ENCODE measurements at regions not wholly inside any gene's neighbourhood (a gene's known extent, or its start where the extent isn't known, plus 50 kb on each side); places are given as distances from the start of the nearest gene placed in this dataset.

DNA sequence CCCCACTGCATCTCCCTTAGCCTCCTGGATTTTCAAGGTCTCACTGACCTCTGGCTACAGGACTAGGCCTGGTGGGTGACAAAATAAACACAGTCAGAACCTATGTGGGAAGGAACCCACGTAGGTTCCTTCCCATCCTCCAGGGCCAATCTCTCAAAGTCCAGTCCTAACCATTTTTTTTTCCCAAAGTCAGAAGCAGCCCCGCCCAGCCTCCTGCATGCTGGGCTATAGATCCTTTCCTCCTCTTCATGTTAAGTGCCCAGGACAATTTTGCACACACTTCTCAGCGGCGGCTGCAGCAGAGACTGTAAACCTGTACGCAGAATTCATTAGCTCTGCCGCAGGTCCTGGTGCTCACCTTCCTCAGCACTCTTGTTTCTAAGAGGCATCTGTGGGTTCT, 285.8 kb downstream of the NPIPA8 start:
- Histone ChIP-seq H3K9ac (ENCODE audit: low read length) (no peak overlapping the region), H3K4me1 (ENCODE audit: control insufficient read depth, insufficient read depth, low read length) (peaks cover 14% of the 10 kb centered on the region), H3K9me3 (ENCODE audit: control insufficient read depth, insufficient read depth, low read depth, low read length) (no peaks in the 10 kb centered on the region), H3K36me3 (ENCODE audit: control insufficient read depth, insufficient read depth, low read length) (no peaks in the 10 kb centered on the region), H3K27ac (ENCODE audit: low read depth, low read length) (no peak overlapping the region), H3K27me3 (ENCODE audit: control insufficient read depth, insufficient read depth, low read length) (0 out of 2 replicates have a peak, but pooled peaks cover 3% of the 10 kb centered on the region), H3K4me3 (ENCODE audit: low read depth, low read length) (no peak overlapping the region)

DNA sequence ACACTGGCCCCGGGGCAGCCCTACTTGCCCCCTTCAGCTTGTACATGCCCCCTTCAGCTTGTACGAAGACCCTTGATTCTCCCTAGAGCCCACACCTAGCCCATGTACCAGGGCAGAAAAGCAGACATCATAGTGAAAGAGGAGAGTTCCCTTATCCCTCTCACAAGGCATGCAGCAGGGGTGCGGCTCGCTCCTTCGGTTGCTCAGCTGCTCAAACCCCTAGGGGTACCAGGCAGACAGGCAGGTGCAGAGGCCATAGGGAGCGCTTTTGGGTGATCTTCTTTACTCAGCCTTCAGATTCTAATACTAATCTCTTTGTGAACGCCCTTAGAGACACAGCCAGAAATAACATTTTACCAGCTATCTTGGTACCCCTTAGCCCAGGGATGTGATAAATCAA, 286.3 kb downstream of the NPIPA8 start:
- H3K9me3 ChIP-seq (ENCODE audit: control insufficient read depth, insufficient read depth, low read depth, low read length), result no peaks in the 10 kb centered on the region
- H3K27me3 ChIP-seq (ENCODE audit: control insufficient read depth, insufficient read depth, low read length), result 0 out of 2 replicates have a peak, but pooled peaks cover 3% of the 10 kb centered on the region
- H3K27ac ChIP-seq (ENCODE audit: low read depth, low read length), result no peak overlapping the region
- H3K36me3 ChIP-seq (ENCODE audit: control insufficient read depth, insufficient read depth, low read length), result no peaks in the 10 kb centered on the region
- H3K4me1 ChIP-seq (ENCODE audit: control insufficient read depth, insufficient read depth, low read length), result peaks cover 14% of the 10 kb centered on the region
- H3K9ac ChIP-seq (ENCODE audit: low read length), result no peak overlapping the region
- H3K4me3 ChIP-seq (ENCODE audit: low read depth, low read length), result no peak overlapping the region

DNA sequence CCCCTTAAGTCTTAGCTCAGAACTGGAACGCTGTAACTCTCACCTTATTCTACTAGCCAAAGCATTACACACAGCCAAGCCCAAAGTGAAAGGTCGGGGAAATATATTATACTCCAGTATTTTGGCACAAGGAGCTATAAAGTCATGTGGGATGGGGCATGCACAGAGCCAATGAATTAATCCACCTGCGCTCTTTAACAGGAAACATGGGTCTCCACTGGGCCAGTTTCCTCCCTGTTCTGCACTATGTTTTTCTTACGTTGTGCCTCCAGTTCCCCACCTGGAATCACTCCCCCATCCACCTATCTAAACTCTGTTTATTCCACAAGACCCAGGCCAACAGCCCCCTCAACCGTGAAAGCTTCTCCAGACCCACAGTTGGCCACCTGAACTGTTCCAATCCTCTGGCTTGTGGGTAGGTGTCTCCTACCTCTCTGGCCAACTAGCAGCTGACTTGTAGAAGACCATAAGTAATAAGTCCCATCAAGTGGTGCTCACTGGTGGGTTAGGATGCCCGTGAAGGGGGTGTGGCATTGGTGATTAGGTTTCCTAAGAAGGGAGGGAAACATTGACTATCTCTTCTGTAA, 286.9 kb downstream of the NPIPA8 start:
- no peak overlapping the region for H3K27ac ChIP-seq (ENCODE audit: low read depth, low read length)
- no peak overlapping the region for H3K9ac ChIP-seq (ENCODE audit: low read length)
- H3K36me3 ChIP-seq (ENCODE audit: control insufficient read depth, insufficient read depth, low read length), result no peaks in the 10 kb centered on the region
- peaks cover 14% of the 10 kb centered on the region for H3K4me1 ChIP-seq (ENCODE audit: control insufficient read depth, insufficient read depth, low read length)
- H3K4me3 ChIP-seq (ENCODE audit: low read depth, low read length), result no peak overlapping the region
- 0 out of 2 replicates have a peak, but pooled peaks cover 3% of the 10 kb centered on the region for H3K27me3 ChIP-seq (ENCODE audit: control insufficient read depth, insufficient read depth, low read length)
- H3K9me3 ChIP-seq (ENCODE audit: control insufficient read depth, insufficient read depth, low read depth, low read length), result no peaks in the 10 kb centered on the region

DNA sequence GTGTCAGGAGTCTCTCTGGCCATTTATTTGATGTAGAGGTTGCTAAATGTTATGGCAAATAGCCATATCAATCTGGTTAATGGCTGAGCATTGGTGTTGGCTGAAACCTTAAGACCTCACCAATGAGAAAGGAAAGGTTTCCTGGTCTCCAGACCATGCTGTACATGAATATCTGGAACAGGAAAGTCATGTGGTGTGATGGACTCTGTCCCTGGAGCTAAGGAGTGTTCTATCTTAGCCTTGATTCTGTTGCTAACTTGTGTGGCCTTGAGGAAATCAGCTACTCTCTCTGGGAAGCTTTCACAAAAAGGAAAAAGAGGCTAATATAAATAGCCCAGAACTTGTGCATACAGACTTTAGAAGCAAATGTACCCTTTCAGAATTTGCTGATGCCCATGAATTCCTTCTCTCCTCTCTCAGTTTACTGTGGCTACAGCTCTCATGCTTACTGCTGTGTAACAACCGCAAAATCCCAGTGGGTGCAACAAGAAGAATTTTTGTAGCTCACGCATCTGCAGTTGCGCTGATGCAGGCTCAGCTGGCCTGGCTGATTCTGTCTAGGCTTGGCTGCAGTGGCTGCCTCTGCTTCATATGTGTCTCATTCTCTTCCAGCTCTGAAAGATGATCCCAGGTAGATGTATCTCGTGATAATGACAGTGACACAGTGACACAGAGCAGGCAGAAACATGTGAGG, 287.5 kb downstream of the NPIPA8 start:
- H3K9me3 ChIP-seq (ENCODE audit: control insufficient read depth, insufficient read depth, low read depth, low read length), result no peaks in the 10 kb centered on the region
- H3K9ac ChIP-seq (ENCODE audit: low read length), result no peak overlapping the region
- no peak overlapping the region for H3K27ac ChIP-seq (ENCODE audit: low read depth, low read length)

DNA sequence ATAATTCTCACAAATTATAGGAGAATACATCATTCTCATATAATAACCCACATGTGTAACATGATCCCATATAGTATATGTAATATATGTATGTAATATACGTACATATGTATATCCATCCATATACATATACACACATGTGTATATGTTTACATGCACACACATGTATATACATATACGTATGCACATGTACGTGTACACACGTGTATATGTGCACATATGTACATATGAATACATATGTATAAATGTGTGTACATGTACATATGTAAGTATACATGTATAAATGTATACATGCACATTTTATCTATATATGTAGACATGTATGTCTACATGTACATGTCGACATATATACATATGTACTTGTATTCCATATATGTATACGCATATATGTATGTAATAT, 288.8 kb downstream of the NPIPA8 start:
- Histone ChIP-seq H3K27ac (ENCODE audit: low read depth, low read length) (no peak overlapping the region), H3K4me1 (ENCODE audit: control insufficient read depth, insufficient read depth, low read length) (peaks cover 20% of the 10 kb centered on the region), H3K4me3 (ENCODE audit: low read depth, low read length) (no peak overlapping the region), H3K9ac (ENCODE audit: low read length) (no peak overlapping the region), H3K36me3 (ENCODE audit: control insufficient read depth, insufficient read depth, low read length) (no peaks in the 10 kb centered on the region), H3K27me3 (ENCODE audit: control insufficient read depth, insufficient read depth, low read length) (0 out of 2 replicates have a peak, but pooled peaks cover 3% of the 10 kb centered on the region), H3K9me3 (ENCODE audit: control insufficient read depth, insufficient read depth, low read depth, low read length) (no peaks in the 10 kb centered on the region)

More for the DNA sequence above, 287.5 kb downstream of the NPIPA8 start:
- H3K27me3 ChIP-seq (ENCODE audit: control insufficient read depth, insufficient read depth, low read length), result 0 out of 2 replicates have a peak, but pooled peaks cover 3% of the 10 kb centered on the region
- no peak overlapping the region for H3K4me3 ChIP-seq (ENCODE audit: low read depth, low read length)
- H3K36me3 ChIP-seq (ENCODE audit: control insufficient read depth, insufficient read depth, low read length), result no peaks in the 10 kb centered on the region
- H3K4me1 ChIP-seq (ENCODE audit: control insufficient read depth, insufficient read depth, low read length), result peaks cover 14% of the 10 kb centered on the region

DNA sequence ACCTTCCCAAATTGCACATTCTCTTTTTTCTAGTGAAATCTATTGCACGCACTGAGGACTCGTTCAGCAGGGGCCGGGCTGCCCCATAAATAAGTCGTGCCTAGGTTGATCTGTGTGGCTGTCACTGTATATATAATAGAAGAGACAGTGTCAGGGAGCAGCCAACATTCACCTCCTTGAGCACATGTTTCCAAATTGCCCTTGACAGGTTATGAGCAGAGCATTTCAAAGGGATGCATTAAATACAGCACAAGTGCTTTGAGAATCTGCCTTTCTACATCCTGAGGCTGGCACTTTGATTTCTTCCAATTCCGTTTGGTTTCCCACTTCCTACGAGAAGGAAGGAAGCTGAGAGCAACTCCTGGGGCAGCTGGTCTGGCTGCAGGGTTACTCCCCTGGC, 291.2 kb downstream of the NPIPA8 start:
- 0 out of 2 replicates have a peak, but pooled peaks cover 3% of the 10 kb centered on the region for H3K27me3 ChIP-seq (ENCODE audit: control insufficient read depth, insufficient read depth, low read length)
- no peak overlapping the region for H3K9ac ChIP-seq (ENCODE audit: low read length)
- no peak overlapping the region for H3K27ac ChIP-seq (ENCODE audit: low read depth, low read length)
- peaks cover 28% of the 10 kb centered on the region for H3K4me1 ChIP-seq (ENCODE audit: control insufficient read depth, insufficient read depth, low read length)
- no peaks in the 10 kb centered on the region for H3K36me3 ChIP-seq (ENCODE audit: control insufficient read depth, insufficient read depth, low read length)
- H3K4me3 ChIP-seq (ENCODE audit: low read depth, low read length), result no peak overlapping the region
- H3K9me3 ChIP-seq (ENCODE audit: control insufficient read depth, insufficient read depth, low read depth, low read length), result no peaks in the 10 kb centered on the region

DNA sequence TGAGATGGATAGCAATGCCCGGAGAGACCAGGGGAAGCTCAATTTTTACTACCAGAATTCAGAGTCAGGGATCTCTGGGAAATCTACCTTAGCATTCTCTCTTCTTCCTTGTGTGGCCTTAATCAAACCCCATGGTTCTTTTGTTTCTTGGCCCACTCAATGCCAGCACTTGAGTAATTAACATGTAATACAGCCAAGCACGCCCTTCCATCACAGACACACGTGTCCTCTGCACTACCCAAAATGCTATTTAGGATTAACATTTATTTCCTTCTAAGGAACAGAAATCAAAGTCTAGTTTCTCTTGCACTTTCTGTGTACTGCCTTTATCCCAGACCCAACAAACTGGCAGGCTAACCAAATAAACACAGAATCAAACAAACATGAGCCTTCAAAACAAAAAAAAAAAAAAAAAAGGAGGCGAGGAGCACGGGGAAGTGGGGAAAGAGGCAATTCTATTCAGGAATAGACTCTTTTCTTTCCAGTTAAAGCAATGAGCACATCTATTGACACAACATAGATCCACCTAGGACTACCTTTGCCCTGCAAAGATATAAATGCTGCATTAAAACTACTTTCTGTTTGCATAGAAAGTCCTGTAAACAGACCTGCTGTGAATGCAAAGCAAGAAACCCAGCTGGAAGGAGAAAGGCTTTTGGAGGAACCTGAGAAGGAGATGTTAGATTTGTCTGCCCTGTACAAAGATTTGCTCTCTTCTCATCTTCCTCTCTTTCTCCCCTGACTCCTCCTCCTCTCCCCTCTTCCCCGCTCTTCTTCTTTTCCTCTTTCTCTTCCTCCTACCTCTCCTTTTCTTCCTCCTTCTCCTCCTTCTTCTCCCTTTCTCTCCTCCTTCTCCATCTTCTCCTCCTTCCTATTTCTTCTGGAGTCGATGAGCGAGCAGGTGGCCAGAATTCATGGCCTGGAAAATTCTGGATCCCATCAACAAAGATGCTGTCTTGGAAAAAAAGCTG, 294.4 kb downstream of the NPIPA8 start:
- Histone ChIP-seq H3K9ac (ENCODE audit: low read length) (no peak overlapping the region), H3K9me3 (ENCODE audit: control insufficient read depth, insufficient read depth, low read depth, low read length) (no peaks in the 10 kb centered on the region), H3K36me3 (ENCODE audit: control insufficient read depth, insufficient read depth, low read length) (no peaks in the 10 kb centered on the region), H3K27me3 (ENCODE audit: control insufficient read depth, insufficient read depth, low read length) (no peaks in the 10 kb centered on the region), H3K4me3 (ENCODE audit: low read depth, low read length) (no peak overlapping the region), H3K4me1 (ENCODE audit: control insufficient read depth, insufficient read depth, low read length) (peaks cover 22% of the 10 kb centered on the region), H3K27ac (ENCODE audit: low read depth, low read length) (no peak overlapping the region)

DNA sequence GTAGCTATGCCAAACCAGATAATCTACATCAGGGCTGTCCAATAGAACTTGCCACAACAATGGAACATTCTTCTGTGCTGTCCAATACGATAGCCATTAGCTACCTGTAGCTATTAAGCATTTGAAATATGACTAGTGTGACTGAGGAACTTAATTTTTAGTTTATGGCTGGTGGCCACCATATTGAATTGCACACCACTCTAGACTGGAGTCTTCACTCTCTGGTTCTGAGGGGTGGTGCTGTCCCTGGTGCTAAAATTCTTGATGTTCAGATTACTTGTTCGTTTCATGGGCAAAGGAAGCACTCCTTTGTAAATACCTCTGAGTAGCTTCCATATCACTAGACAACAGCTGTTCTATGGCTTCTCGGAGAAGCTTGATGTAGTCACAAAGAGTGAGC, 296.6 kb downstream of the NPIPA8 start:
- no peak overlapping the region for H3K9ac ChIP-seq (ENCODE audit: low read length)
- no peaks in the 10 kb centered on the region for H3K27me3 ChIP-seq (ENCODE audit: control insufficient read depth, insufficient read depth, low read length)
- no peak overlapping the region for H3K4me3 ChIP-seq (ENCODE audit: low read depth, low read length)
- H3K4me1 ChIP-seq (ENCODE audit: control insufficient read depth, insufficient read depth, low read length), result peaks cover 14% of the 10 kb centered on the region; the same call in 1 of the 2 replicates
- no peaks in the 10 kb centered on the region for H3K9me3 ChIP-seq (ENCODE audit: control insufficient read depth, insufficient read depth, low read depth, low read length)
- H3K27ac ChIP-seq (ENCODE audit: low read depth, low read length), result no peak overlapping the region
- no peaks in the 10 kb centered on the region for H3K36me3 ChIP-seq (ENCODE audit: control insufficient read depth, insufficient read depth, low read length)

DNA sequence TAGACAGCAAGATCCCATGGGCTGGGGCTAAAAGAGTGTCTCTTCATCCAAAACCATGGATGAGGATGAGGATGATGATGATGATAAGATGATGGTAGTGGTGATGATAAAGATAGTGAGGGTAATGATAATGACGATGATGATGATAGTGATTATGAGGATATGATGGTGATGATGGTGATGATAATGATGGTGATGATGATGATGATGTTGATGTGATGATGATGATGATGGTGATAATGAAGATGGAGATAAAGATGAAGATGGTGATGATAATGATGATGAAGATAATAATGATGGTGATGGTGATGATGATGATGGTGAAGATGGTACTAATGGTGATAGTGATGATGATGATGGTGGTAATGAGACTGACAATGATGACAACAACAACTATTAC, 299.5 kb downstream of the NPIPA8 start:
- no peak overlapping the region for H3K9ac ChIP-seq (ENCODE audit: low read length)
- H3K4me1 ChIP-seq (ENCODE audit: control insufficient read depth, insufficient read depth, low read length), result peaks cover 4% of the 10 kb centered on the region; the same call in 1 of the 2 replicates
- no peaks in the 10 kb centered on the region for H3K36me3 ChIP-seq (ENCODE audit: control insufficient read depth, insufficient read depth, low read length)
- H3K27me3 ChIP-seq (ENCODE audit: control insufficient read depth, insufficient read depth, low read length), result no peaks in the 10 kb centered on the region
- no peaks in the 10 kb centered on the region for H3K9me3 ChIP-seq (ENCODE audit: control insufficient read depth, insufficient read depth, low read depth, low read length)
- H3K27ac ChIP-seq (ENCODE audit: low read depth, low read length), result no peak overlapping the region
- H3K4me3 ChIP-seq (ENCODE audit: low read depth, low read length), result no peak overlapping the region

DNA sequence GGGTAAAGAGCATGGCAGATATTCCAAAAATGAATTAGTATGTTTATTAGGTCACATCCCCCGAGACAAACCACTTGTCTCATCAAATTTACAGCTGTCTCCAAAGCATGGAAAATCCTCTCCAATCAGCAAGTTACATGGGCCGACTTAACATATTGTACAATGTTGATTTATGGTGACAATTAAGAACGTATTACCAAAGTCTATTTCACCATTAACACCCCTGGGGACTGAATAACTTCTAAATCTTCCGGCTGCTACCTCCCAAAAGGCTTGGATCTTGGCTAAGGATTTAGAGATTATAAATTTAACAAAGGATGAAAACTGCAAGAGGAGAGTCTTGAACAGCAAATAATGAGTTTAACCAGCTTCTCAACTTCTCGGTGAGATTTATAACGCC, 311.9 kb downstream of the NPIPA8 start:
- Histone ChIP-seq H3K9me3 (ENCODE audit: control insufficient read depth, insufficient read depth, low read depth, low read length) (no peaks in the 10 kb centered on the region), H3K4me3 (ENCODE audit: low read depth, low read length) (no peak overlapping the region), H3K27me3 (ENCODE audit: control insufficient read depth, insufficient read depth, low read length) (no peaks in the 10 kb centered on the region; the same call in 1 of the 2 replicates), H3K9ac (ENCODE audit: low read length) (no peak overlapping the region), H3K4me1 (ENCODE audit: control insufficient read depth, insufficient read depth, low read length) (no peaks in the 10 kb centered on the region), H3K36me3 (ENCODE audit: control insufficient read depth, insufficient read depth, low read length) (no peaks in the 10 kb centered on the region), H3K27ac (ENCODE audit: low read depth, low read length) (no peak overlapping the region)
